Upper lobe of left lung (tissue), 4 donors: ENCODE measurements at regions not wholly inside any gene's neighbourhood (a gene's known extent, or its start where the extent isn't known, plus 50 kb on each side); places are given as distances from the start of the nearest gene placed in this dataset.

Source experiments
- EP300 ChIP-seq, 4 donors: sonication (generic); formaldehyde crosslinking; IDR thresholded peaks; one replicate each; pipeline ENCODE4 v1.5.1; 2017; ENCODE audit warnings: antibody characterized with exemption in 4 of 4, control low read depth in 2 of 4
- POLR2A ChIP-seq, 4 donors: fragments of 450-650 bp; IDR thresholded peaks; one replicate each; pipeline ENCODE4 v1.5.1; 2016 to 2017; ENCODE audit warnings: antibody characterized with exemption in 4 of 4, mild to moderate bottlenecking in 2 of 4
- POLR2AphosphoS5 ChIP-seq, 2 donors: sonication (generic); formaldehyde crosslinking; IDR thresholded peaks; one replicate each; pipeline ENCODE4 v1.5.1; 2017; ENCODE audit warnings: antibody characterized with exemption in 2 of 2
- TF ChIP-seq, protein P1 (sequence below), 6 experiments: fragments of 450-650 bp in 4 of 6; fragments of 200-600 bp in 2 of 6; sonication (generic) in 2 of 6; IDR thresholded peaks; one replicate each; pipeline ENCODE4 v1.5.1; 2016 to 2019; ENCODE audit warnings: antibody characterized with exemption in 6 of 6

GRCh38 chr1:201696217-201696761, 132.7 kb upstream of the IPO9 start:
- TF ChIP-seq, protein P1, sequence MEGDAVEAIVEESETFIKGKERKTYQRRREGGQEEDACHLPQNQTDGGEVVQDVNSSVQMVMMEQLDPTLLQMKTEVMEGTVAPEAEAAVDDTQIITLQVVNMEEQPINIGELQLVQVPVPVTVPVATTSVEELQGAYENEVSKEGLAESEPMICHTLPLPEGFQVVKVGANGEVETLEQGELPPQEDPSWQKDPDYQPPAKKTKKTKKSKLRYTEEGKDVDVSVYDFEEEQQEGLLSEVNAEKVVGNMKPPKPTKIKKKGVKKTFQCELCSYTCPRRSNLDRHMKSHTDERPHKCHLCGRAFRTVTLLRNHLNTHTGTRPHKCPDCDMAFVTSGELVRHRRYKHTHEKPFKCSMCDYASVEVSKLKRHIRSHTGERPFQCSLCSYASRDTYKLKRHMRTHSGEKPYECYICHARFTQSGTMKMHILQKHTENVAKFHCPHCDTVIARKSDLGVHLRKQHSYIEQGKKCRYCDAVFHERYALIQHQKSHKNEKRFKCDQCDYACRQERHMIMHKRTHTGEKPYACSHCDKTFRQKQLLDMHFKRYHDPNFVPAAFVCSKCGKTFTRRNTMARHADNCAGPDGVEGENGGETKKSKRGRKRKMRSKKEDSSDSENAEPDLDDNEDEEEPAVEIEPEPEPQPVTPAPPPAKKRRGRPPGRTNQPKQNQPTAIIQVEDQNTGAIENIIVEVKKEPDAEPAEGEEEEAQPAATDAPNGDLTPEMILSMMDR (IDR thresholded peaks at IDR 0.05): no peak
- TF ChIP-seq POLR2AphosphoS5 (IDR thresholded peaks at IDR 0.05): no peak
- no peak for TF ChIP-seq POLR2A (IDR thresholded peaks at IDR 0.05)
- no peak for TF ChIP-seq EP300 (IDR thresholded peaks at IDR 0.05)
